ENCODE measurements at regions not wholly inside any gene's neighbourhood (a gene's known extent, or its start where the extent isn't known, plus 50 kb on each side); places are given as distances from the start of the nearest gene placed in this dataset.

- TF ChIP-seq TAF1 (IDR thresholded peaks at IDR 0.05; ENCODE audit: borderline replicate concordance, insufficient read depth, low read length), result no peak
- TF ChIP-seq FOXP2 (optimal IDR thresholded peaks at IDR 0.05; ENCODE audit: borderline replicate concordance, extremely low read depth, extremely low read length, insufficient read depth), result no peak
- TF ChIP-seq SIN3A (IDR thresholded peaks at IDR 0.05; ENCODE audit: borderline replicate concordance, insufficient read depth, low read length), result no peak
- no peak for TF ChIP-seq REST (IDR thresholded peaks at IDR 0.05; ENCODE audit: insufficient read depth in 1 of 2, low read depth in 2 of 2, low read length in 2 of 2)
- TF ChIP-seq POLR2AphosphoS5 (IDR thresholded peaks at IDR 0.05; ENCODE audit: low read depth, low read length), result no peak
These were observed 266.7 kb downstream of the HAUS1 start for GRCh38 chr18:46370898-46371297.

DNA sequence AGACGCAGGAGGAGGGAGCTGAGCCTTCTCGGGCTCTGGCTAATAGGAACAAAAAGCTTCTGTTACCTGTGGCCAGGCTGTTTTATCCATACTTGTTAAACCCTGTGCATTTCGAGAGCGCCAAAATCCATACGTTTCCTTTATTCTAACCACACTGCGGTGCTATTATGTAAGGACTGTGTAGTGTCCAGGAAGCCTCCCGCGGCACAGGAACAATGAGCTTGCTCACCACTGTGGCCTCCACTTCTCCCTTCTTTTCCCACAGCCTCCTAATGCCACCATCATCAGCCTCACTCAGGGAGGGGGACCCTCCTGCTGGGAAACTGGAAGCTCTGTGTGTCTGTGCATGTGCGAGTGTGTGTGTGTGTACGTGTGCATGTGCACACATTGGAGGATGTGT lies 268.5 kb downstream of the HAUS1 start:
- TF ChIP-seq REST (IDR thresholded peaks at IDR 0.05; ENCODE audit: insufficient read depth in 1 of 2, low read depth in 2 of 2, low read length in 2 of 2) (no peak), SIN3A (IDR thresholded peaks at IDR 0.05; ENCODE audit: borderline replicate concordance, insufficient read depth, low read length) (no peak), FOXP2 (optimal IDR thresholded peaks at IDR 0.05; ENCODE audit: borderline replicate concordance, extremely low read depth, extremely low read length, insufficient read depth) (no peak), TAF1 (IDR thresholded peaks at IDR 0.05; ENCODE audit: borderline replicate concordance, insufficient read depth, low read length) (no peak)

- no peak for TF ChIP-seq REST (IDR thresholded peaks at IDR 0.05; ENCODE audit: insufficient read depth in 1 of 2, low read depth in 2 of 2, low read length in 2 of 2)
- TF ChIP-seq FOXP2 (optimal IDR thresholded peaks at IDR 0.05; ENCODE audit: borderline replicate concordance, extremely low read depth, extremely low read length, insufficient read depth), result no peak
- TF ChIP-seq TAF1 (IDR thresholded peaks at IDR 0.05; ENCODE audit: borderline replicate concordance, insufficient read depth, low read length), result no peak
- TF ChIP-seq POLR2AphosphoS5 (IDR thresholded peaks at IDR 0.05; ENCODE audit: low read depth, low read length), result no peak
- no peak for TF ChIP-seq SIN3A (IDR thresholded peaks at IDR 0.05; ENCODE audit: borderline replicate concordance, insufficient read depth, low read length)
These were observed 268.9 kb downstream of the HAUS1 start for GRCh38 chr18:46373131-46373530.

- TF ChIP-seq SIN3A (IDR thresholded peaks at IDR 0.05; ENCODE audit: borderline replicate concordance, insufficient read depth, low read length), result no peak
- no peak for TF ChIP-seq TAF1 (IDR thresholded peaks at IDR 0.05; ENCODE audit: borderline replicate concordance, insufficient read depth, low read length)
- no peak for TF ChIP-seq FOXP2 (optimal IDR thresholded peaks at IDR 0.05; ENCODE audit: borderline replicate concordance, extremely low read depth, extremely low read length, insufficient read depth)
- TF ChIP-seq REST (IDR thresholded peaks at IDR 0.05; ENCODE audit: insufficient read depth in 1 of 2, low read depth in 2 of 2, low read length in 2 of 2), result no peak
- TF ChIP-seq POLR2AphosphoS5 (IDR thresholded peaks at IDR 0.05; ENCODE audit: low read depth, low read length), result no peak
These were observed 269.6 kb downstream of the HAUS1 start for GRCh38 chr18:46373791-46374190.

DNA sequence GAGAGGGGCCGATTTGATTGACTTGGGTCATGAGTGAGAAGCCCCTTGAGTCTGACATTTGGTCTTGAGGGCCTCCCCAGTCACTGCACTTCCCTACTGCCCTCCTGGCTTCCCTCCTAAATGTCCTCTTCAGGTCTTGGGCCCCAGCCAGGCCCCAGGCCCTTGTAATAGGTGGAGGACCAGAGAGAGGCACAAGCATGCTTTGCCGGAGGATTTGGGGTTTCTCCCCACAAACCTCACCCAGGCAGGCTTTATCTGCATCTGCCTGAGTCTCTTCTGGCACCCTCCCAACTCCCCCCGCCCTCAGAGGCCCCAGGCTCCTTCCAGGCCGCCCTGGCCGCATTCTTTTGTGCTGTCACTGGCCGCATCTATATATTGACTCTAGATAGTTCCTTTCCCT lies 270.7 kb downstream of the HAUS1 start:
- TF ChIP-seq REST (IDR thresholded peaks at IDR 0.05; ENCODE audit: insufficient read depth in 1 of 2, low read depth in 2 of 2, low read length in 2 of 2), result no peak
- TF ChIP-seq FOXP2 (optimal IDR thresholded peaks at IDR 0.05; ENCODE audit: borderline replicate concordance, extremely low read depth, extremely low read length, insufficient read depth), result no peak
- TF ChIP-seq POLR2AphosphoS5 (IDR thresholded peaks at IDR 0.05; ENCODE audit: low read depth, low read length), result no peak
- TF ChIP-seq TAF1 (IDR thresholded peaks at IDR 0.05; ENCODE audit: borderline replicate concordance, insufficient read depth, low read length), result no peak
- no peak for TF ChIP-seq SIN3A (IDR thresholded peaks at IDR 0.05; ENCODE audit: borderline replicate concordance, insufficient read depth, low read length)

Data from PFSK-1 (cell line).